ENCODE measurements at regions not wholly inside any gene's neighbourhood (a gene's known extent, or its start where the extent isn't known, plus 50 kb on each side); places are given as distances from the start of the nearest gene placed in this dataset.

GRCh38 chr6:8608737-8609136, 173.4 kb upstream of the SLC35B3 start:
- DNase-seq, result no peak

DNA sequence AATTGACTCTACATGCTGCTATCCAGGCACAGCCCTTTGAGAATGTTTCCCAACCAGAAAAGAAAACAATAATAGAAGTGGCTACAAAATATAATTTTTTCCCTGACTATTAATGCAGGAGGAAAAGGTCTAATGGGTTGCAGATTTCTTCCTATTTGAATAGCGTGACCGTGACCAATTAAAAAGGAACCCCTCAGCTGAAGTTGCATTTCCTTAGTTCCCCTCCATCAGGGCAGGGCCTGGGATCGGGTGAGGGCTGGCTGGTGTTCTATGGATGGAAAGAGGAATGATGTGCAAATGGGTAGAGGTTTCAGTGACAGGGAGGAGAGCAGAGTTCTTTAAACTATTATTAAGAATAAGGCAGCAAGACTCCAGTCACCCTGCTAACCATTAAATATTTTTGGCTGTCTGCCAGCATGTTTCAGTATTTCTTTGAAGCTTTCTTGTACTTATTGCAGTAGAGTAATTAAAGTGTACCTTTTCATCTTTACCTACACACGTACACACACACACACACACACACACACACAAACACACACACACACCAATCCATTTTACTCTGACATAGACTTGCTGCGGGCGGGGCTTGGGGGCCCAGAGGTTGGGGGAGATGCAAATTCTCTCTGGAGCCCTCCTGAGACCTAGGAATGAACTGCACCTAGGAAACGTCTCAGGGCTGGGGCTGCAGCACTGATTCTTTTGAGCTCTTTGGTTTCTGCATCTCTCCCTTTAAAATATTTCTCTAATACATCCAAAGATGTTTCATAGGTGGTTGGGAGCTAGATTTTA, 154.8 kb upstream of the SLC35B3 start:
- DNase-seq, result no peak

- DNase-seq, result no peak
Measured at GRCh38 chr6:8588176-8588575, 152.8 kb upstream of the SLC35B3 start.

- no peak for DNase-seq
Measured at GRCh38 chr6:8583291-8583690, 147.9 kb upstream of the SLC35B3 start.

DNA sequence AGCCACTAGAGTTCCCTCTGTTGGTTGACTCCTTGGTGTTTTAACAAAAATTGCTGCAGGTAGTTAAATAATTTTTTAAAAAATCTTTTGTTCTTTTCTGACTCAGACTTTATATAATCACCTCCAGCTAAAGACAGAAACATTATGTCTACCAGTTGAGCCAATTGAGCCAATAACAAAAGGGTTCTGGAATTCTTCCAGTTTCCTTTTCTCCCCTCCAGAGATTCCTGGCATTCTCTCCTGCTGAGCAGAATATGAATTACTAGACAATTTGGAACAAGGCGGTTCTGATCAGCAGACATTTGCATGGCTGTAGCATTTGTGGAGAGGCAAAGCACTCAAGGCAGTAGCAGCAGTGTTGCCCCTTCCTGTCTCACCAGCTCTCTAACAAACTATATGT, 144.0 kb upstream of the SLC35B3 start:
- DNase-seq, result no peak

GRCh38 chr6:8578006-8578405, 142.7 kb upstream of the SLC35B3 start:
- DNase-seq, result no peak

- DNase-seq, result no peak
Measured at GRCh38 chr6:8574749-8575468, 139.6 kb upstream of the SLC35B3 start.

DNA sequence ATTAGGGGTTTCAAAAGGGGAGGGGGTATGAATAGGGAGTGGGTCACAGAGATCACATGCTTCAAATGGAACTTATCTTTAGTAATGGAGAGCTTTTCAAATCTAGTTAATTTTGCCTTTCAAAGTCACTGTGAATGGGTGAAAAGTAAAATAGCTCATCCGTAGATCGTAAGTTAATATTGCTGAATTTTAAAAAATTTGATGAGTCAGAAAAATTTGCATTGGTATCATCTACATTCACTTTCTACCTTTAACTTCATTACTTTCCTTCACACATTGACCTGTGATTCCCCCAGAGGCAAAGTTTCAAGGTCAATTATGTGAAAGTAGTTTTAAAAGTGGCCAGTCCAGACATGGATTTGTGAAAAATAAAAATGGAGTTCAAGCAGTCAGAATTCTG, 139.0 kb upstream of the SLC35B3 start:
- DNase-seq, result no peak

- no peak for DNase-seq
Measured at GRCh38 chr6:8570256-8570920, 135.0 kb upstream of the SLC35B3 start.

GRCh38 chr6:8562125-8562524, 126.8 kb upstream of the SLC35B3 start:
- no peak for DNase-seq

GRCh38 chr6:8558953-8559352, 123.6 kb upstream of the SLC35B3 start:
- DNase-seq, result no peak

DNA sequence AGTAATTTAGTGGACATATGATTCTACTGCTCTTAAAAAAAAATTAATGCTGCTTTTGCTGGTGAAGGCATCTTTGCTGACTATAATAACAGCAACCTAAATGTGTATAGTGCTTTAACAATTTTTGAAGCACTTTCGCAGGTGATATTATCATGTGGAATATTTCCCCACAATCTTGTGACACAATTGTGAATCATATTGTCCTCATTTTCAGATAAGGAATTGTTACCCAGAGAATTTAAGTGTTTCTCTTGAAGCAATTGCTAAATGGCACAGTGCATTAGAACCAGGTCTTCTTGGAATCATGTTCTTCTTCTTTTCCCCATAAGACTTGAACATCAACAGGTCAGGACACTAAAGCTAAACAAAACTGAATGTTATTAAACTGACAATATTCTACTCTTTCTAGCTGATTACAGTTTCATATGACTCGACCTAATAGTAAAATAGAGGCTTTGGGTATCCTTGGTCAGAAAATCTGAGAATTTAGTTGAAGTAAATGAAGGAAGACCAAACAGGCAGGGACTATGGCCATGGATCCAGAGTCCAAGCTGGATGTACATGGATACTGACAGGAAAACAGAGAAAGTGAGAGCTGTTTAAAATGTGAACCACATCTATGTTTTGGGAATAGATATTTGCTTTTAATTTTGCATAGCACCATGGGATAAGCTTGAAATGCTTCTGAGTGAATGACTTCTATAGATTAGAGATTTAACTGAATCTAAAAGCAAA, 121.8 kb upstream of the SLC35B3 start:
- DNase-seq, result no peak

GRCh38 chr6:8556370-8557013, 121.1 kb upstream of the SLC35B3 start:
- no peak for DNase-seq

DNA sequence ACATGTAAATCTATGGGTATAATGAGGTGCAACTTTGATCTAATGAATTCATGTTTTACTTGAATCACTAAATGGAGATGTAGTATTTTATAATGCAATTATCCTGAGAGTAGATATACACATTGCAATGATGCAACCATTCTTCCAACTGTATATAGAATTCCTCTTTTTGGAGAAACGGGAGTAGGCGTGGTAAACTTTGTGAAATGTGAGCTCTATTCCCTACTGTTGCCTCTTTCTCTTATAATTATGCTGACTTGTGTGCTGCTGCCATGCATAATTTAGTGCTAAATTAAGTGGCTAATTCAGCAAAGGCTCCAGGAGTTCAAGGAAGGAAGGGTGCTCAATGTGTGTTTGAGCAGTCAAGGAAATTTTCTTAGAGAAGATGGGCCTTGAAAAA, 116.6 kb upstream of the SLC35B3 start:
- DNase-seq, result no peak

GRCh38 chr6:8551386-8551785, 116.0 kb upstream of the SLC35B3 start:
- no peak for DNase-seq

- DNase-seq, result no peak
Measured at GRCh38 chr6:8549074-8549790, 113.9 kb upstream of the SLC35B3 start.

- no peak for DNase-seq
Measured at GRCh38 chr6:8546496-8546895, 111.2 kb upstream of the SLC35B3 start.

GRCh38 chr6:8545336-8545735, 110.0 kb upstream of the SLC35B3 start:
- no peak for DNase-seq

DNA sequence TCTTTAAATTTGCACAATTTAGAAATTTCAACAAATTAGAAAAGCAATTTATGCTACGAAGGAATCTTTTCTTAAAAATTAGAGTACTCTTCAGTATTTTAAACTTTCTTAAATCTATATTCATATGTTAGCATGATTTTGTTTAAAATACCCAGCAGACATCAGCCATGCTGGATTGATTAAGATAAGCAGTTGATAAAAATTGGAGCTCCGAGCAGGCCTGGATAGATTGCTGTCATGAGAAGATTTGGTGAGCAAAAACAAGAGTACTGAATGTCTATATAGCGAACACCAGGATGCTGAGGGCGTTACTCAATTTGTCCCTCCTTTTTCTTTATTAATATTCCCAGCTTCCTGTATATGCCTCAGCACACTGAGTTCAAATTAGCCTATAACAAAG, 108.4 kb upstream of the SLC35B3 start:
- DNase-seq, result no peak

- no peak for DNase-seq
Measured at GRCh38 chr6:8539453-8539852, 104.1 kb upstream of the SLC35B3 start.

DNA sequence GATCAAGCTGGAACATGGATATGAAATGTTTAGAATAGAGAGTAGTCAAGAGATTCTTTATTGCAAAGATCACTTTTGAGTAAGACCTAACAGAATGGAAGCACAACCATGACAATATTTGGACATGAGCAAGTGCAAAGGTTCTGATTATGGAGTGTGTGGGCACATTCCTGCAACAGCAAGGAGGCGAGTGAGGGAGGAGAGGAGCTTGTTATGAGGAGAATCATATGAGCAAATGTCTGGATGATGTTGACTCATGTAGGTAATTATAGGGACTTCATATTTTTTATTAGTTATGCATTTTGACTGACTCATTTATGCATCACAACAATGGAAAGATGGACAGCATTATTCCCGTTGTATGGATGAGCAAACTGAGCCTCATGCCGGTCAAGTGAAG, 100.8 kb upstream of the SLC35B3 start:
- no peak for DNase-seq

GRCh38 chr6:8535519-8535918, 100.2 kb upstream of the SLC35B3 start:
- DNase-seq, result no peak
